Adrenal gland (tissue), 9 donors: ENCODE measurements at regions not wholly inside any gene's neighbourhood (a gene's known extent, or its start where the extent isn't known, plus 50 kb on each side); places are given as distances from the start of the nearest gene placed in this dataset.

ENCODE experiments used
- DNase-seq, 7 donors: peaks; one replicate each; pipeline ENCODE4 v3.0.0-alpha.2; 2019 to 2020
- H3K27ac ChIP-seq, 5 donors: fragments of 200-600 bp; sonication (generic) in 4 of 5; 1 replicate in 3 of 5; 2 replicates in 2 of 5; pipeline versions ENCODE4 v1.5.1 to v1.8.0; 2016 to 2020; ENCODE audit warnings: mild to moderate bottlenecking in 1 of 5
- H3K27me3 ChIP-seq: fragments of 200-600 bp; 2 replicates; pipeline ENCODE4 v1.8.0; 2021
- H3K36me3 ChIP-seq, 2 donors: fragments of 200-600 bp; replicated peaks in 1 of 2; 1 replicate in 1 of 2; 2 replicates in 1 of 2; pipeline versions ENCODE4 v1.5.1 to v1.8.0; 2018 to 2022
- H3K4me1 ChIP-seq, 2 donors: fragments of 200-600 bp; replicated peaks in 1 of 2; 1 replicate in 1 of 2; 2 replicates in 1 of 2; pipeline versions ENCODE4 v1.5.1 to v1.8.0; 2018 to 2021
- H3K4me3 ChIP-seq, 4 donors: fragments of 200-600 bp; sonication (generic) in 3 of 4; one replicate each; pipeline ENCODE4 v1.5.1; 2016 to 2018
- H3K9me3 ChIP-seq, 3 donors: fragments of 200-600 bp; sonication (generic) in 1 of 3; replicated peaks in 1 of 3; 1 replicate in 2 of 3; 2 replicates in 1 of 3; pipeline versions ENCODE4 v1.5.1 to v1.8.0; 2016 to 2021
- POLR2A ChIP-seq, 2 donors: fragments of 450-650 bp; IDR thresholded peaks; one replicate each; pipeline ENCODE4 v1.6.1; 2017; ENCODE audit warnings: antibody characterized with exemption in 2 of 2, mild to moderate bottlenecking in 2 of 2, moderate library complexity in 1 of 2
- whole genome bisulfite sequencing, 4 donors: extraction: QIAGEN DNeasy Blood & Tissue Kit in 2 of 4; methylation state at CpG; one replicate each; pipeline versions ENCODE4 v1.1.5 to v1.1.7; 2013 to 2017; 5-methylcytosine and 5-hydroxymethylcytosine counted together
- intact Hi-C, 2 donors: fragments of 100-400 bp; cut with DNase I; formaldehyde crosslinking; loops; one replicate each; pipeline versions ENCODE4 v1.14.1 to v1.15.0; 2022 to 2023
- TF ChIP-seq, protein P1 (sequence below), 6 experiments: fragments of 450-650 bp in 4 of 6; fragments of 200-600 bp in 2 of 6; sonication (generic) in 1 of 6; IDR thresholded peaks; 1 replicate in 5 of 6; 2 replicates in 1 of 6; pipeline versions ENCODE4 v1.5.1 to v1.8.0; 2016 to 2021; ENCODE audit warnings: antibody characterized with exemption in 6 of 6, mild to moderate bottlenecking in 2 of 6, moderate library complexity in 1 of 6
- donor health status: healthy with polysubstance abuse.
- donor health status: Bipolar disorder and iron deficiency.
- donor health status: DM: yes; HTN: yes; CAD: no.
- donor health status: DM: no; HTN: no; CAD: no.
- donor health status: DM: no; HTN: no; CAD: no.

DNA sequence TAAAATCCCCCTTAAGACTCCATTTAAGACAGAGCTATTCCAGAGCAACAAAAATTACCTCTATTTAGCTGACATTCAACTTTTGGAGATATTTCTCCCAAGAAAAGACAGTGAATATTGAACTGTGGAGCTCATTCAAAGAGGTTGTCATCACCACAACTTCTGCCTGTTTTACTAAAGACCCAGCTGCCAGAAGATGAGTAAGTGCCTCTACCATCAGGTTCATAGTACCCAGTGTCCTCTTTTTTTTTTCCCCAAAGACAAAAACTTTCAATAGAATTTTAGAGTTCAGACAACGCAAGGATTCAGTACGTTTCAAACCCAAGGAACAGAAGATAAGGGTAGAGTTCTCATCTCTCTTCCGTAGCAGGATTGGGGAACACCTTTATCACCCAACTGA is 461.3 kb downstream of the BCAT1 start:
- Histone ChIP-seq H3K36me3 (no peaks in the 10 kb centered on the region), H3K4me1 (no peaks in the 10 kb centered on the region), H3K9me3 (peaks cover 0 to 3% (median 0%) of the 10 kb centered on the region in 3 donors), H3K27me3 (no peaks in the 10 kb centered on the region), H3K4me3 (no peak overlapping the region), H3K27ac (no peak overlapping the region)
- 83 to 92% (median 88%) methylated on average over 3 of the region's 3 CpGs for WGBS, 4 donors
- no peak for DNase-seq
- intact Hi-C loops, result no loop called here
- no peak for TF ChIP-seq POLR2A (IDR thresholded peaks at IDR 0.05)
- TF ChIP-seq, protein P1, sequence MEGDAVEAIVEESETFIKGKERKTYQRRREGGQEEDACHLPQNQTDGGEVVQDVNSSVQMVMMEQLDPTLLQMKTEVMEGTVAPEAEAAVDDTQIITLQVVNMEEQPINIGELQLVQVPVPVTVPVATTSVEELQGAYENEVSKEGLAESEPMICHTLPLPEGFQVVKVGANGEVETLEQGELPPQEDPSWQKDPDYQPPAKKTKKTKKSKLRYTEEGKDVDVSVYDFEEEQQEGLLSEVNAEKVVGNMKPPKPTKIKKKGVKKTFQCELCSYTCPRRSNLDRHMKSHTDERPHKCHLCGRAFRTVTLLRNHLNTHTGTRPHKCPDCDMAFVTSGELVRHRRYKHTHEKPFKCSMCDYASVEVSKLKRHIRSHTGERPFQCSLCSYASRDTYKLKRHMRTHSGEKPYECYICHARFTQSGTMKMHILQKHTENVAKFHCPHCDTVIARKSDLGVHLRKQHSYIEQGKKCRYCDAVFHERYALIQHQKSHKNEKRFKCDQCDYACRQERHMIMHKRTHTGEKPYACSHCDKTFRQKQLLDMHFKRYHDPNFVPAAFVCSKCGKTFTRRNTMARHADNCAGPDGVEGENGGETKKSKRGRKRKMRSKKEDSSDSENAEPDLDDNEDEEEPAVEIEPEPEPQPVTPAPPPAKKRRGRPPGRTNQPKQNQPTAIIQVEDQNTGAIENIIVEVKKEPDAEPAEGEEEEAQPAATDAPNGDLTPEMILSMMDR (IDR thresholded peaks at IDR 0.05), result no peak

- intact Hi-C loops, result no loop called here
Measured at GRCh38 chr12:24483732-24484131, 465.2 kb downstream of the BCAT1 start.

DNA sequence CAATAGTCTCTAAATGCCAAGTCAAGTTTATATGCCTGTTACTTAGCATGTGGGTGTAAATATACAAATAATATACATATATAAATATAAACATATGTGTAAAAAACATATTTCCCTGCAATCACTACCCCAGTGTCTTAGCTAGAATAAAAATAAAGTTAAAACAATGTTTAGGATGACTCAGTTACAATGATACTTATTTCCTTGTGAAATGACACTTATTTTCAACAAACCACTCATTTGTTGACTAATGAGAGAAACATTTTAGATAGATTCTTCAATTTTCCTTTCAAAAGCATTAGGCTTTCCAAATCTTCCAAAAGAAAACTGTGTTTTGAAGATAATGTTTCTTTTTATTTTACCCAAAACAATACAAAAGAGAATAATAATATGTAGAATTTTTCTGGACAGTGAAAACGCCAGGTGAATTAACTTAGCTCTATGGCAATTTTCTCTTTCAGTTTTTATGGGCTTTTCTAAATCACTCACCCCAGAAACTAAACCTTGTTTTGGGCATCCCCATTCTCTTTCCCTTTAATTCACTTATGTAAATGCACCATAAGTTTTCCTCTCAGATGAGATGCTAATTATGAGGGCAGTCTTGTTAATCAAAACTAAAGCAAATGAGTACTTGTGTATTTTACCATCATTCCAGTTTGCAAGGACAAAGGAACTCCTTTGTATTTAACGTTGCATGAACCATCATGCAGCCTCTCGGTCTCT is 465.9 kb downstream of the BCAT1 start:
- Histone ChIP-seq H3K9me3 (peaks cover 0 to 3% (median 0%) of the 10 kb centered on the region in 3 donors), H3K4me1 (no peaks in the 10 kb centered on the region), H3K36me3 (no peaks in the 10 kb centered on the region), H3K4me3 (no peak overlapping the region), H3K27ac (no peak overlapping the region), H3K27me3 (no peaks in the 10 kb centered on the region)
- intact Hi-C loops, result no loop called here
- no peak for TF ChIP-seq POLR2A (IDR thresholded peaks at IDR 0.05)
- TF ChIP-seq, protein P1 (IDR thresholded peaks at IDR 0.05), result no peak
- WGBS, 4 donors, result 67 to 78% (median 73%) methylated on average over 3 of the region's 3 CpGs
- no peak for DNase-seq

More at GRCh38 chr12:24483732-24484131, 465.2 kb downstream of the BCAT1 start:
- Histone ChIP-seq H3K27me3 (no peaks in the 10 kb centered on the region), H3K27ac (no peak overlapping the region), H3K36me3 (no peaks in the 10 kb centered on the region), H3K4me3 (no peak overlapping the region), H3K9me3 (peaks cover 0 to 3% (median 0%) of the 10 kb centered on the region in 3 donors), H3K4me1 (no peaks in the 10 kb centered on the region)
- DNase-seq, result no peak
- TF ChIP-seq POLR2A (IDR thresholded peaks at IDR 0.05), result no peak
- TF ChIP-seq, protein P1 (IDR thresholded peaks at IDR 0.05), result no peak
- 82 to 89% (median 88%) methylated on average over 3 of the region's 3 CpGs for WGBS, 4 donors

GRCh38 chr12:24482044-24482443 is 466.9 kb downstream of the BCAT1 start:
- Histone ChIP-seq H3K36me3 (no peaks in the 10 kb centered on the region), H3K9me3 (peaks cover 0 to 2% (median 0%) of the 10 kb centered on the region in 3 donors), H3K4me1 (no peaks in the 10 kb centered on the region), H3K27ac (no peak overlapping the region), H3K27me3 (no peaks in the 10 kb centered on the region), H3K4me3 (no peak overlapping the region)
- WGBS, 4 donors, result 86 to 93% (median 89%) methylated on average over 3 of the region's 3 CpGs
- no peak for TF ChIP-seq POLR2A (IDR thresholded peaks at IDR 0.05)
- TF ChIP-seq, protein P1 (IDR thresholded peaks at IDR 0.05), result no peak
- DNase-seq, result no peak
- intact Hi-C loops, result no loop called here
